ENCODE measurements at regions not wholly inside any gene's neighbourhood (a gene's known extent, or its start where the extent isn't known, plus 50 kb on each side); places are given as distances from the start of the nearest gene placed in this dataset.

GRCh38 chr3:59444676-59445075 is 394.9 kb upstream of the CFAP20DC start:
- DNase-seq (ENCODE audit: low read depth), result no peak

- DNase-seq (ENCODE audit: low read depth), result no peak
Measured at GRCh38 chr3:59444294-59444671, 394.5 kb upstream of the CFAP20DC start.

- no peak for DNase-seq (ENCODE audit: low read depth)
Measured at GRCh38 chr3:59443618-59444293, 393.9 kb upstream of the CFAP20DC start.

- DNase-seq (ENCODE audit: low read depth), result no peak
Measured at GRCh38 chr3:59442046-59442445, 392.2 kb upstream of the CFAP20DC start.

- DNase-seq (ENCODE audit: low read depth), result no peak
Measured at GRCh38 chr3:59440285-59441028, 390.6 kb upstream of the CFAP20DC start.

GRCh38 chr3:59438492-59438891 is 388.7 kb upstream of the CFAP20DC start:
- no peak for DNase-seq (ENCODE audit: low read depth)

- no peak for DNase-seq (ENCODE audit: low read depth)
Measured at GRCh38 chr3:59436164-59436958, 386.5 kb upstream of the CFAP20DC start.

GRCh38 chr3:59433546-59433945 is 383.7 kb upstream of the CFAP20DC start:
- no peak for DNase-seq (ENCODE audit: low read depth)

- no peak for DNase-seq (ENCODE audit: low read depth)
Measured at GRCh38 chr3:59432665-59433064, 382.8 kb upstream of the CFAP20DC start.

- no peak for DNase-seq (ENCODE audit: low read depth)
Measured at GRCh38 chr3:59430341-59430740, 380.5 kb upstream of the CFAP20DC start.

- DNase-seq (ENCODE audit: low read depth), result no peak
Measured at GRCh38 chr3:59429198-59429597, 379.4 kb upstream of the CFAP20DC start.

- DNase-seq (ENCODE audit: low read depth), result peak; percentile 41
Measured at GRCh38 chr3:59426821-59427565, 377.2 kb upstream of the CFAP20DC start.

GRCh38 chr3:59425942-59426341 is 376.1 kb upstream of the CFAP20DC start:
- no peak for DNase-seq (ENCODE audit: low read depth)

- no peak for DNase-seq (ENCODE audit: low read depth)
Measured at GRCh38 chr3:59425371-59425770, 375.5 kb upstream of the CFAP20DC start.

- DNase-seq (ENCODE audit: low read depth), result no peak
Measured at GRCh38 chr3:59424268-59425010, 374.6 kb upstream of the CFAP20DC start.

GRCh38 chr3:59423707-59424106 is 373.9 kb upstream of the CFAP20DC start:
- DNase-seq (ENCODE audit: low read depth), result no peak

GRCh38 chr3:59422312-59422711 is 372.5 kb upstream of the CFAP20DC start:
- DNase-seq (ENCODE audit: low read depth), result no peak

GRCh38 chr3:59418836-59419235 is 369.0 kb upstream of the CFAP20DC start:
- no peak for DNase-seq (ENCODE audit: low read depth)

GRCh38 chr3:59412516-59412915 is 362.7 kb upstream of the CFAP20DC start:
- DNase-seq (ENCODE audit: low read depth), result no peak

- no peak for DNase-seq (ENCODE audit: low read depth)
Measured at GRCh38 chr3:59411694-59412093, 361.9 kb upstream of the CFAP20DC start.

GRCh38 chr3:59411186-59411585 is 361.4 kb upstream of the CFAP20DC start:
- DNase-seq (ENCODE audit: low read depth), result no peak
